NCI-H1092 treated with DMSO at 0.1 percent for 48 hours (cell line): ENCODE measurements at regions not wholly inside any gene's neighbourhood (a gene's known extent, or its start where the extent isn't known, plus 50 kb on each side); places are given as distances from the start of the nearest gene placed in this dataset.

Source experiments
- DNase-seq: peaks from one replicate; lab custom pipeline; 2025; lab: John Stamatoyannopoulos, UW

GRCh38 chr4:125808022-125808421 is 493.3 kb downstream of the FAT4 start:
- no peak for DNase-seq

GRCh38 chr4:125808570-125808969 is 493.8 kb downstream of the FAT4 start:
- no peak for DNase-seq

DNA sequence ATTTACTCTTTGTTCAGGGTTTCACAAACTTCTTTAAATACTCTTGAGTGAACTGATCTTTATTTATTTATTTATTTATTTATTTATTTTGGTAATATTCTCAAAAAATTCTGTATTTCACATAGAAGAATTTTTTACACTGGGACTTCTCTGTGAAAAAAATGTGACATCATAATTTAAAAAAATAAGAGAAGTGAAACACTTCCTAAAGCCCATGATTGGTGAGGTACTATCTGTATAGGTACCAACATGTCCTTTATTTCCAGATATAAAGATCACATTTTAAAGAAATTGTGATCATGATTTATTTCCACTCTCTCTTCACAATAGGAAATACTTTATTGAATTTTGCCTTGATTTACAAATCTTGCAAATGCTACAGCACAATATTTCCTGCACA is 497.1 kb downstream of the FAT4 start:
- DNase-seq: no peak

- no peak for DNase-seq
These were observed 512.3 kb downstream of the FAT4 start for GRCh38 chr4:125826801-125827695.

DNA sequence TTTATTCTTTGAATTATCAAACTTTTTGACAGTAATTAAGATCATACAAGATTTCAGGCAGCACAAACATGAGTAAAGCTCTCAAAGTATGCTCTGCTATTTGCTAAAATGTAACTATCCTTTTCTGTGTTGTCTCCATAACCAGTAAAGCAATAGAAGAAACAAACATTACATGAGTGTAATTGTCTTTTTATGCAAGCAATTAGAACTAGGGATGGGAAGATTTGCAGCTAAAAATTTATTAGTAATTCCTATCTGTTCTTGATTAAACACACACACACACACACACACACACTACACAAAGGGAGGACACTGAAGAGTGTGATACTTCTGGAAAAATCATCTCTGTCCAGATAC is 512.9 kb downstream of the FAT4 start:
- no peak for DNase-seq

- DNase-seq: no peak
These were observed 513.6 kb downstream of the FAT4 start for GRCh38 chr4:125828346-125828745.

GRCh38 chr4:125832161-125832560 is 517.4 kb downstream of the FAT4 start:
- DNase-seq: no peak

DNA sequence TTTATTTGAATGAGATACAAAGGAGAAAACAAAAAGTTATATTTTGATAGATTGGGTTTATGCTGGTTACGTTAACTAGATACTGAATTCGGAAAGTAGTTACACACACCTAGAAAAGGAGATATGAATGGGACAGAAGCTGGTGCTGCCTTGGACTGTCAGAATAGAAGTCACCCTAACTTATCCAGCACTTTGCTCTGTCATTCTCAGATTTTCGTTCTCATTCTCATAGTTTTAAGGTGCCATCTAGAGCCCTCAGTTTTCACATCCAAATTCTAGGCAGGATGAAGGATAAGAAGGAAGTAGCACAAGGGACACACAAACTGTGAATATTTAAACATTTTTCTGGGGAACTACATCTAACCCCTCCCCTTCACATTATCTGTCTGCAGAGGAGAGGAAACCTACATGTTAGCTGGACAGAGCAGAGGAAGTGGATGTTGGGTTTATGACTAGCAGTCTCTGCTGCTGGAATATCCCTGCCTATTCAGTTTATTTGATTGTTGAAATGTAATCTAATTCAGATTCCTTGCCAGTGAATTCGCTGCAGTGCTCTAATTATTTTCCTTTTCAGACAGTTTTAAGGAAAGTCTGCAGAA is 521.9 kb downstream of the FAT4 start:
- DNase-seq: no peak

DNA sequence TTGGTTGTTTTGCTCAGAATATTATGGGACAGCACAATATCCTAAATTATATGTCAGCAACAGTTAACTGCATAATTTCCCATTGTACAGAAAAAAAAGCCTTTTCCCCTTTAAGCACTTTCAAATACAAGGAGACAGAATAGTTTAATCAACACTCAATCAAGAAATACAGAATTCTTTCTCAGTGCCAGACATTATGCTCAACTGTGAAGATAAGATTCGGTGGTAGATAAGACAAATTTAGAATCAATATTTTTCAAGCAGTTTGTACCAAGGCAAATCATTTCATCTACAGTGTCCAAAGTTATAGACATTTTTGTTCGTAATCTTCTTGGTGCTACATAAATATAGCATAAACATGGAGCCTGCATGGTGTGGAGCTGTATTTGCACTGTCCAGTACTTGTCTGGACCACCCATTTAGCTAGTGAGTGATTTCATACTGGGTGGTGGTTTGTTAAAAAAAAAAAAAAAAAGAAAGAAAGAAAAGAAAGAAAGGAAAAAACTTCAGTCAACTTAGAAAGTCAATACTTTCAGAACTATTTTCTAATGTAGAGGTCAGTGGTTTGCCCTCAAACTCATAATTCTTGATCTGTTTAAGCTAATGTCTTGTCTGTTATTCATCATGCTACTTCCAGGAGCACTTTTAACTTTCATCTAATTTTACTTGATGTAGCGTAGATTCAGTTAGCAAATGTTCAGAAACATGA is 522.9 kb downstream of the FAT4 start:
- no peak for DNase-seq

DNA sequence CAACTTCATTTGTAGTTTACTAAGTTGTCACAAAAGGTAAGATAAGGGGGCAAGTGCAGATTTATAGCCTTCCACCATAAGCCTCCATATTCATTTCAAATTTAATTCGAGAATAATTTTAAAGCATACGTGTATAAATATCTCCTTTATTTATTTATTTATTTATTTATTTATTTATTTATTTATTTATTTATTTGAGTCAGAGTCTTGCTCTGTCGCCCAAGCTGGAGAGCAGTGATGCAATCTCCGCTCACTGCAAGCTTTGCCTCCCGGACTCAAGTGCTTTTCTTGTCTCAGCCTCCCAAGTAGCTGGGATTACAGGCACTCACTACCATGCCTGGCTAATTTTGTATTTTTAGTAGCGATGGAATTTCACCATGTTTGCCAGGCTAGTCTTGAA is 523.4 kb downstream of the FAT4 start:
- DNase-seq: no peak

GRCh38 chr4:125838924-125839323 is 524.2 kb downstream of the FAT4 start:
- DNase-seq: no peak

DNA sequence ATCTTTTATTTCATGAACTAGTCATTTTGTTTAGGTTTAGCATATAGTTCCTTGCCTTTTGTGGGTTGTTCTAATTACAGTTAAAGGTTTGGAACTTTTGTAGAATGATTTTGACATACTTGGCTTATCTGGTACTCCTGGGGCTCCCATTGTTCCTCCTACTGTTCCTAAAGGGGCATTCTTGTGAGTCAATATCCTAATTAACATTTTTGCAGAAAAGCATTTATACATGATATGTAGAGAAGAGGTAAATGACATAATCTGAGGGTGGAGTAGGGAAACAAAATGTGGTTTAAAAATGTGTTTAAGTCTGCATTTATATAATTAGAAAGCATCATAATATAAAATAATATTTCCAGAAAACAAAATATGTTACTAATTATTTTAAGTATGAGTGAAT is 529.2 kb downstream of the FAT4 start:
- no peak for DNase-seq

DNA sequence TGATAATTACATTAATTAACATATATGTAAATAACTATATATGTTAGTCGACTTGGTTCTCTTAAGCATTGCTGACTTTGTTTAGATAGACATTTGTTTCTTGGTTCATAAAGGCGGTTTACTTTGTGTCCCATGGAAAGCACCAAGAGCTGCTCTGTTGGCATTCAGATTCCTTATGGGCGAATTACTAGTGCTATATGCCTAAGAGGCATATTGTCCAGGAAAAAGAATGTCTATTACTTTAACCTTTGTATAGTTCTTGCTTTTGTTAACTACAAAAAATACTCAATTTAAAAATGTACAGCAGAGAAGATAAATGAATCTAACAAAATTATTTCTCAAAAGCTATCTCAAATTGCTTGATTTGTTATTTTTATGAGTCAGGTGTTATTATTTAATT is 532.8 kb downstream of the FAT4 start:
- DNase-seq: no peak

DNA sequence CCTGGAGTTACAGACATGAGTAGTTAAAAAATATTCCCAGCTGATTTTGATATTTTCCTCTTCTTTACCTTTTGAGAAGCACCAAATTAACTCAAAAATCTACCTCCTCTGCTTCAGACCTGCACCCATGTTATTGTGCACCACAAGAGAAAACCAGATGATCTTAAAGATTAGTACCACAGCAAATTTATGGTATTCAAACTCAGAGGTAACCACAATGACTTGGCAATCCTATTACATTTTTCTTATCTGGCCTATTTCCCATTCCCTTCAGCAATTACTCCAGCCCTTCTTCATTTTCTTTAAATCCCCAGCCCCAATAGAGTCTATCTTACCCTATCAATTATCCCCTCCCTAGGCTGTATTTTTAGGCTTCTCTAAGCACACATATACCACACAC is 535.1 kb downstream of the FAT4 start:
- no peak for DNase-seq

DNA sequence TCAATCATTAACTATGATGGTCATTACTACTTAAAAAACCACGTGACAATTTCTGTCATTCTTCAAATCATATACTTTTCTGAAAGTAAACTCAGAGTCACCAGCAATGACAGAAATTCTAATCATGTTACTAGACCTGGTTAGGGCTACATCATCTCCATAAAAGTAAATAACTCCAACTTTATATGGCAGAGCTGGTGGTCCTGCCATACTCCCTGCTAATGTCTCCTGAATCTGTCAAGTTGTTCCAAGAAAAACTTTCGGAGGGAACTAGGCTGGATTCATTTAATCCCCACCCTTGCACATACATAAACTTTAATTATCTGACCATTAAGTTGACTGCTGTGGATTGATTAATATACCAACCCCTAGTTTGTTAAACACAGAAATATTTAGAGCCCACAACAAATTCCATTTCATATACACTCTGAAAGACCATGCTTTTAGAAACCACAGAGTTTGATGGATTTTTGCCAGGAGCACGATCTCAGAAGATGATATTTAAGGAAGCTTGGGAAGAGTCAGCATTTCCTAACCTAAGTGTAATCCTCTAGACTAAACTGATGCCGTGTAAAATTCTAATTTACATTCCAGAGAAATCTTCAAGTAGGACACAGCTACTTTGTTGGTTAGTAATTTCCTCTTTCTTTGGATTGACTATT is 577.0 kb downstream of the FAT4 start:
- DNase-seq: no peak

DNA sequence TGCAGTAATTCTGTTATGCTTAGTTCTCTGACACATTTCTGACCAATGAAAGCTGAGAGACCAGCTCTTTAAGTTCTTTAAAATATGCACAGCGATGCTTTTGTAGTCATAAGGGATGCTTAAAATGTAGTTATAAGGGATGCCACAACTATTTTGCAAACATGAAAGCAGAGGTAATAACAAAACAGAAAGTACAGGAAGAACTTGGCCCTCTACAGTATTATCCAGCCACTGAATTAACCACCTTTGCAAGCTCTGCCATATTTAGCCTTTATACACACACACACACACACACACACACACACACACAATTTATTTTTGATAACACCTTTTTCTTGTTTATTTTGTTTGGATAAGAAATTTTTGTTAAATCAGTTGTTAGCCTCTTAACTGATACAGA is 590.0 kb downstream of the FAT4 start:
- DNase-seq: no peak

GRCh38 chr4:125911058-125911457 is 596.3 kb downstream of the FAT4 start:
- DNase-seq: no peak

DNA sequence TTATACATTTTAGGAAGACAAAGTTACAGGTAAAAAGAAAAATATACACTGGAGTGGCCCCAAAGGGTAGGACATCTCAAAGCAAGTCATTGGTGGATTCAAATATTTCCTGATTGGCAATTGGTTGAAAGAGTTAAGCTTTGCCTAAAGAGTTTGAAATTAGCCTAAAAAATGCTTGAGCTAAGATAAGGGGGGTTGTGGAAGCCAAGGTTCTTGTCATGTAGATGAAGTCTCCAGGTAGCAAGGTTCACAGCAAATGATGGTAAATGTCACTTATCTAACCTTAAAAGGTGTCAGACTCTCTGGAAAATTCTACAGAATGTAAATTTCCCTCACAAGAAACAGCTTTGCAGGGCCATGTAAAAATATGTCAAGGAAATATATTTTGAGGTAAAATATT is 596.7 kb downstream of the FAT4 start:
- no peak for DNase-seq

GRCh38 chr4:125917559-125917958 is 602.8 kb downstream of the FAT4 start:
- DNase-seq: no peak

GRCh38 chr4:125928652-125929051 is 613.9 kb downstream of the FAT4 start:
- no peak for DNase-seq

DNA sequence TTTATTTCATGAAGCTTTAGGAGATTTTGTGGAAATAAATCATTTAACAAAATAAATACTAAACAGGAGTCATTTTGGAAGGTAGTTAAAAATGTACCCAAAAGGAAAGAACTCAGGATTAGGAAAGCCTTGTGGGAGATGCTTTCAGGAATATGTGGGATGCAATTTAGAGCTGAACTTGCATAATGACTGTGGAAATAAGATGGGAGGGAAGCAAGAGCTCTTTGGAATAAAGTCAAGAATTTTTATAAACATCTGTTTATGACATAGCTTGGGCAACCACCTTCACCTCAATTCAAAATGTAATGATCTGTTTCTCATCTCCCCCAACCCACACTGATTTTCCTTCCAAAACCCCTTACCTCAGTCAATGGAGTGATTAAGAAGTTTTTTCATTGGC is 623.8 kb downstream of the FAT4 start:
- no peak for DNase-seq

DNA sequence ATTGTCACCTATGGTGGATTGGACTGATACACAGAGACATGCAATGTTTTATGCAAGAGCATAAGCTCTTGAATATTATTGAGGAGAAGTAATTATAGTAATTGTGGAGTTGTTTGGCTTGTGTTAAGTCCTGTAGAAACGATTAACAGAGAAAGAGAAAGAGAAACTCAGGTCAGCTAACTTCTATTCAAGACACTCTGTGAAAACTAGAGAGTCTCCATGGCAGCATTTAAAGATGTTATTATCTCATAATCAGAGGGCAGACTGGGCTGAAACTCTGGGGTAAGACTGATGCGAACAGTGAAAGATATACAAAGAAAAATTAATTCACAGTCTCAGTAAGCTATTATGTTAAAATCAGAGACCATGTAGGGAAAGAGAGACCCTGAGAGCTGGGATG is 625.7 kb downstream of the FAT4 start:
- DNase-seq: no peak

- no peak for DNase-seq
These were observed 630.2 kb downstream of the FAT4 start for GRCh38 chr4:125944966-125945365.
